ENCODE measurements at regions not wholly inside any gene's neighbourhood (a gene's known extent, or its start where the extent isn't known, plus 50 kb on each side); places are given as distances from the start of the nearest gene placed in this dataset.
"Not testable (repeated sequence)": the region's sequence is repeated elsewhere in the genome, so short reads cannot be mapped to it uniquely, and the experiment has no call there.

DNA sequence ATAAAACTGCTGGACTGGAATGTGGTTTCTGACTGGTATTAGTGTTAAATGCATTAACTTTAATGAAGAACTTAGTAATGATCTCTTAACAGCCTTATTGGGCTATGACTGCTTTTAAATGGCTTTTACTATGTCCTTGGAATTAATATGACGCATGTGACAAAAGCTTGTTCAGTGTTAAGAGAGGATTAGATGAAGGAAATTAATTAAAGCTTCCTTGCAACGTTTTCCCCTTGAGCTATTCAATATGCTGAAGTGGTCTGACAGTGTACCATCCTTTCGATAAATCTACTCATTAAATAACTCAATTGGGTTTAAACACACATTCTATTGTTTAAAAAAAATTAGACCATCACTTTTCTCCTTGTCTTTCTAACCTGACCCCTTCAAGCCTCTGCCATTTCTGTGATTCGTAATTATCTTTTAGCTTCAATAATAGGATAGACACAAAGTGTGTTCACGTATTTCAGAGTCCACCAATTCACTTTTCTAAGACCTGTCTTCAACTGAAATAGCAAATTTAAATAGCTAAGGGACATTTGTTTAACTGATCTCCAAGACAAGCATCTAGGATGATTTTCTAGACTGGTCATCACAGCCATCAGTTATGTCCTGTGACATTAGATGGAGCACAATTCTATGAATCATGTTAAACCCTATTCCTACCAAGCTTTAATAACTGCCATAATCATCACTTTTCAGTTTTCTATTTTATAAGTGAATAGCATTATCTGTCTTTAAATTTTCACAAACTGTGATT lies 1258.0 kb upstream of the CDH9 start:
- H3K27me3 ChIP-seq (replicated peaks; ENCODE audit: control insufficient read depth, insufficient read depth, low read length) = no peaks in the 10 kb centered on the region
- DNase-seq (ENCODE audit: extremely low read depth, insufficient read length) = no peak
- TF ChIP-seq, protein P1, sequence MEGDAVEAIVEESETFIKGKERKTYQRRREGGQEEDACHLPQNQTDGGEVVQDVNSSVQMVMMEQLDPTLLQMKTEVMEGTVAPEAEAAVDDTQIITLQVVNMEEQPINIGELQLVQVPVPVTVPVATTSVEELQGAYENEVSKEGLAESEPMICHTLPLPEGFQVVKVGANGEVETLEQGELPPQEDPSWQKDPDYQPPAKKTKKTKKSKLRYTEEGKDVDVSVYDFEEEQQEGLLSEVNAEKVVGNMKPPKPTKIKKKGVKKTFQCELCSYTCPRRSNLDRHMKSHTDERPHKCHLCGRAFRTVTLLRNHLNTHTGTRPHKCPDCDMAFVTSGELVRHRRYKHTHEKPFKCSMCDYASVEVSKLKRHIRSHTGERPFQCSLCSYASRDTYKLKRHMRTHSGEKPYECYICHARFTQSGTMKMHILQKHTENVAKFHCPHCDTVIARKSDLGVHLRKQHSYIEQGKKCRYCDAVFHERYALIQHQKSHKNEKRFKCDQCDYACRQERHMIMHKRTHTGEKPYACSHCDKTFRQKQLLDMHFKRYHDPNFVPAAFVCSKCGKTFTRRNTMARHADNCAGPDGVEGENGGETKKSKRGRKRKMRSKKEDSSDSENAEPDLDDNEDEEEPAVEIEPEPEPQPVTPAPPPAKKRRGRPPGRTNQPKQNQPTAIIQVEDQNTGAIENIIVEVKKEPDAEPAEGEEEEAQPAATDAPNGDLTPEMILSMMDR (IDR thresholded peaks at IDR 0.05; ENCODE audit: insufficient read depth, low read length, poor library complexity, severe bottlenecking) = no peak
- no peaks in the 10 kb centered on the region for H3K36me3 ChIP-seq (ENCODE audit: control insufficient read depth, insufficient read depth, low read length)
- no peak overlapping the region for H3K4me3 ChIP-seq (replicated peaks; ENCODE audit: low read depth, low read length)

GRCh38 chr5:28287021-28287420 lies 1248.6 kb upstream of the CDH9 start:
- not testable (repeated sequence) for H3K4me3 ChIP-seq (replicated peaks; ENCODE audit: low read depth, low read length); DNase-seq (ENCODE audit: extremely low read depth, insufficient read length); H3K36me3 ChIP-seq (ENCODE audit: control insufficient read depth, insufficient read depth, low read length); H3K27me3 ChIP-seq (replicated peaks; ENCODE audit: control insufficient read depth, insufficient read depth, low read length)

DNA sequence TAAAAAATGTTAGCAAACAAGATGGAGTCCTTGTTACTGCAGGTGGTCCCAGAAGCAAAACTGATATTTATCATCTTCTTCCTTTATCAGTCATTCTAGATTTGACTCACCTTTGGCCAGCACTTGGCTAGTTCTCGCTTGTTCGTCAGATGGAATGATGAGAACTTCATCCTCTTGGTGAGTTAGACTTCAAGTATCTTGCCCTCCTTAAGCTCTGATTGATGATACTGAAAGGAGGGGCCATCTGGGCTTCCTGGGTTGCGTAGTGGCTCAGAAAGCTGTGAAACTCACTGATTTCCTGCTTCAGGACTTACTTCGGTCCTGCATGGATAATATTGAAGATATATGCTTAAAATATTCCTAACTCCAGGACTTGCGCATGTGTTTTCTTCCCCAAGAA lies 1248.2 kb upstream of the CDH9 start:
- H3K27me3 ChIP-seq (replicated peaks; ENCODE audit: control insufficient read depth, insufficient read depth, low read length) = no peaks in the 10 kb centered on the region
- DNase-seq (ENCODE audit: extremely low read depth, insufficient read length) = no peak

DNA sequence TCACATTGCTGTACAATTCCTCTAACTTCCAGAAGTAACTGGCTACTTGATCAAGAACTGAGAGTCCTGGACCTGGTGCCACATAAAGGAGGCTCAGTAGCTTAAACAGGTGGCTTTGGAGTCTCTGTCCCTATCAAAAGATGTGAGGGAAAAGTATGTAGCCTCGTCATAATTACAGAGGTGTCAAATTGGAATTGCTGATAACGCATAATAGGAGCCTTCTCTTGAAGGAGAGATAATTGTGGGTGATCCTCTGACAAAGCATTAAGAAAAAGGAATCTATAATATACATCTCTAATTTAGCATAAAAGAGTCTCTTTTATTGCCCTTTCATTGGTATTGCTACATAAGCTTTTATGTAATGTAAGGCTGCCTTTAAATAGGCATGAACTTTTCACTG lies 1246.4 kb upstream of the CDH9 start:
- H3K27me3 ChIP-seq (replicated peaks; ENCODE audit: control insufficient read depth, insufficient read depth, low read length) = no peaks in the 10 kb centered on the region
- DNase-seq (ENCODE audit: extremely low read depth, insufficient read length) = no peak
- H3K4me3 ChIP-seq (replicated peaks; ENCODE audit: low read depth, low read length) = no peak overlapping the region
- no peaks in the 10 kb centered on the region for H3K36me3 ChIP-seq (ENCODE audit: control insufficient read depth, insufficient read depth, low read length)
- TF ChIP-seq, protein P1 (IDR thresholded peaks at IDR 0.05; ENCODE audit: insufficient read depth, low read length, poor library complexity, severe bottlenecking) = no peak

More for the DNA sequence above, 1248.2 kb upstream of the CDH9 start:
- TF ChIP-seq, protein P1 (IDR thresholded peaks at IDR 0.05; ENCODE audit: insufficient read depth, low read length, poor library complexity, severe bottlenecking) = no peak
- H3K36me3 ChIP-seq (ENCODE audit: control insufficient read depth, insufficient read depth, low read length) = no peaks in the 10 kb centered on the region
- H3K4me3 ChIP-seq (replicated peaks; ENCODE audit: low read depth, low read length) = no peak overlapping the region

- no peaks in the 10 kb centered on the region for H3K36me3 ChIP-seq (ENCODE audit: control insufficient read depth, insufficient read depth, low read length)
- DNase-seq (ENCODE audit: extremely low read depth, insufficient read length) = no peak
- H3K4me3 ChIP-seq (replicated peaks; ENCODE audit: low read depth, low read length) = no peak overlapping the region
- TF ChIP-seq, protein P1 (IDR thresholded peaks at IDR 0.05; ENCODE audit: insufficient read depth, low read length, poor library complexity, severe bottlenecking) = no peak
- no peaks in the 10 kb centered on the region for H3K27me3 ChIP-seq (replicated peaks; ENCODE audit: control insufficient read depth, insufficient read depth, low read length)
Measured at GRCh38 chr5:28281351-28281750, 1243.0 kb upstream of the CDH9 start.

GRCh38 chr5:28275931-28276330 lies 1237.5 kb upstream of the CDH9 start:
- DNase-seq (ENCODE audit: extremely low read depth, insufficient read length) = no peak
- Histone ChIP-seq H3K27me3 (replicated peaks; ENCODE audit: control insufficient read depth, insufficient read depth, low read length) (no peaks in the 10 kb centered on the region), H3K36me3 (ENCODE audit: control insufficient read depth, insufficient read depth, low read length) (no peaks in the 10 kb centered on the region), H3K4me3 (replicated peaks; ENCODE audit: low read depth, low read length) (no peak overlapping the region)
- TF ChIP-seq, protein P1 (IDR thresholded peaks at IDR 0.05; ENCODE audit: insufficient read depth, low read length, poor library complexity, severe bottlenecking) = no peak

All from GM06990 (cell line).